ENCODE measurements at regions not wholly inside any gene's neighbourhood (a gene's known extent, or its start where the extent isn't known, plus 50 kb on each side); places are given as distances from the start of the nearest gene placed in this dataset.

DNA sequence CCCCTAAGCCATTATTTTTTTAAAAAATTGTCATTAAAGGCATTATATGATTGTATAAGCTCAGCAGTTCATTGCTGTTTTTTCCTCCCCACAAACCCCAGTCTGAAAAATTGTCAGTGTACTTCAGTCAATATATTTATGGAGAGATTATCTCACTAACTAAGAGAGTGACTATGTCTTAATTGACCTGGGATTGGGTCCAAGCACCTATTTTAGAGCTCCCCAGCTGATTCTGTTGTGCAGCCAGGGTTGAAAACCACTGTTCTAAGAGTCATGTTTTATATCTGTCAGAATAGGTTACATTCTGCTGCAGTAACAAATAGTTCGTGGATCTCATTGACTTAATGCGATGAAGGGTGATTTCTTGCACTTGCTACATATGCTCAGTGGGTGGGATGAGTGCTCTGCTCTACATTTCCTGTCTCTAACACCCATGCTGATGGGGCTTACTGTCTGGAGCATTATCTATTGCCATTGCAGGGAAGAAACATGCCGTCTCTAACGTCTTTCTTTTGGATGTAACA lies 171.2 kb upstream of the MPHOSPH6 start:
- 74 to 81% methylated on average over 4 of the region's 4 CpGs for WGBS, 2 donors
- intact Hi-C loops (cut with DNase I): loop anchor here in 1 of 3 donors (10.0 kb wide), 1 partner anchor 76 kb away; no protein-coding TSS in a partner anchor
- ATAC-seq (no peak), FAIRE-seq (no peak), DNase-seq (no peak)
- no peaks in the 10 kb centered on the region for H3K4me1 ChIP-seq
- H3K36me3 ChIP-seq: no peaks in the 10 kb centered on the region
- H3K27ac ChIP-seq: no peak overlapping the region
- H3K9me3 ChIP-seq: no peaks in the 10 kb centered on the region
- TF ChIP-seq, protein P1, sequence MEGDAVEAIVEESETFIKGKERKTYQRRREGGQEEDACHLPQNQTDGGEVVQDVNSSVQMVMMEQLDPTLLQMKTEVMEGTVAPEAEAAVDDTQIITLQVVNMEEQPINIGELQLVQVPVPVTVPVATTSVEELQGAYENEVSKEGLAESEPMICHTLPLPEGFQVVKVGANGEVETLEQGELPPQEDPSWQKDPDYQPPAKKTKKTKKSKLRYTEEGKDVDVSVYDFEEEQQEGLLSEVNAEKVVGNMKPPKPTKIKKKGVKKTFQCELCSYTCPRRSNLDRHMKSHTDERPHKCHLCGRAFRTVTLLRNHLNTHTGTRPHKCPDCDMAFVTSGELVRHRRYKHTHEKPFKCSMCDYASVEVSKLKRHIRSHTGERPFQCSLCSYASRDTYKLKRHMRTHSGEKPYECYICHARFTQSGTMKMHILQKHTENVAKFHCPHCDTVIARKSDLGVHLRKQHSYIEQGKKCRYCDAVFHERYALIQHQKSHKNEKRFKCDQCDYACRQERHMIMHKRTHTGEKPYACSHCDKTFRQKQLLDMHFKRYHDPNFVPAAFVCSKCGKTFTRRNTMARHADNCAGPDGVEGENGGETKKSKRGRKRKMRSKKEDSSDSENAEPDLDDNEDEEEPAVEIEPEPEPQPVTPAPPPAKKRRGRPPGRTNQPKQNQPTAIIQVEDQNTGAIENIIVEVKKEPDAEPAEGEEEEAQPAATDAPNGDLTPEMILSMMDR (IDR thresholded peaks at IDR 0.05): no peak
- no peak overlapping the region for H3K4me3 ChIP-seq
- H3K27me3 ChIP-seq: no peaks in the 10 kb centered on the region

DNA sequence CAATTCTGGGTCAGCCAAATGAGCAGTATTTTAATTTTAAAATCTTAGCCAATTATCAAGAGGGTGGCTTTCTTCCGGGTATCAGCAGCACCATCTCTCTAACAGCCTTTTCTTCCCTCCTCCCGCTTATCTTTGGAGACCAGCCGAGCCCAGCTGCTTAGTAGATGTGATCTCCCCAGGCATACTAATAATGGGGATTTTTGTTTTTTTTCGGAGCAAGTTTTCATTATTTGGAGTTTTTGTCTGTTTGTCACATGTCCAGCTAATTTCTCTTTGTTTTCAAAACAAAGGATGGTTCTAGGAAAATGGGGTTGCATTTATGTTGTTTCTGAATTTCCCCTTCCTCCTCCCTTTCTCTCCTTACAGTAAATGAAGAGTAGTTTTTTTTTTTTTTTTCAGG lies 170.5 kb upstream of the MPHOSPH6 start:
- H3K9me3 ChIP-seq: no peaks in the 10 kb centered on the region
- H3K4me1 ChIP-seq: no peaks in the 10 kb centered on the region
- TF ChIP-seq, protein P1 (IDR thresholded peaks at IDR 0.05): no peak
- intact Hi-C loops (cut with DNase I): loop anchor here in 1 of 3 donors (10.0 kb wide), 1 partner anchor 76 kb away; no protein-coding TSS in a partner anchor
- H3K27me3 ChIP-seq: no peaks in the 10 kb centered on the region
- ATAC-seq (no peak), DNase-seq (no peak), FAIRE-seq (no peak)
- WGBS, 2 donors: 44 to 59% methylated on average over 4 of the region's 4 CpGs
- H3K4me3 ChIP-seq: no peak overlapping the region
- no peak overlapping the region for H3K27ac ChIP-seq
- H3K36me3 ChIP-seq: no peaks in the 10 kb centered on the region

DNA sequence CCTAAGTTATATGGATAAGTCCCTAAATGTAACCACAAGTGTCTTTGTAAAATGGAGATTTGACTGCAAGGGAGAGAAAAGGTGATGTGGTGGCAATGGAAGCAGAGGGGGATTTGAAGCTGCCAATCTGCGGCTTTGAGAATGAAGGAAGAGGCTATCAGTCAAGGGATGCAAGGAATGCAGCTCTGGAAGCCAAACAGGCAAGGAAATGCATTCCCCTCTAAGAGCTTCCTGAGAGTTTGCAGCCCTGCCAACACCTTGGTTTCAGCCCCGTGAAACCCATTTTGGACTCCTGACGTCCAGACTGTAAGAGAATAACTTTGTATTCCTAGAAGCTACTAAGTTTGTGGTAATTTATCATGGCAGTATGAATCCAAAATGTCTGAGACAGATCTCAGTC lies 167.3 kb upstream of the MPHOSPH6 start:
- intact Hi-C loops (cut with DNase I): no loop called here

DNA sequence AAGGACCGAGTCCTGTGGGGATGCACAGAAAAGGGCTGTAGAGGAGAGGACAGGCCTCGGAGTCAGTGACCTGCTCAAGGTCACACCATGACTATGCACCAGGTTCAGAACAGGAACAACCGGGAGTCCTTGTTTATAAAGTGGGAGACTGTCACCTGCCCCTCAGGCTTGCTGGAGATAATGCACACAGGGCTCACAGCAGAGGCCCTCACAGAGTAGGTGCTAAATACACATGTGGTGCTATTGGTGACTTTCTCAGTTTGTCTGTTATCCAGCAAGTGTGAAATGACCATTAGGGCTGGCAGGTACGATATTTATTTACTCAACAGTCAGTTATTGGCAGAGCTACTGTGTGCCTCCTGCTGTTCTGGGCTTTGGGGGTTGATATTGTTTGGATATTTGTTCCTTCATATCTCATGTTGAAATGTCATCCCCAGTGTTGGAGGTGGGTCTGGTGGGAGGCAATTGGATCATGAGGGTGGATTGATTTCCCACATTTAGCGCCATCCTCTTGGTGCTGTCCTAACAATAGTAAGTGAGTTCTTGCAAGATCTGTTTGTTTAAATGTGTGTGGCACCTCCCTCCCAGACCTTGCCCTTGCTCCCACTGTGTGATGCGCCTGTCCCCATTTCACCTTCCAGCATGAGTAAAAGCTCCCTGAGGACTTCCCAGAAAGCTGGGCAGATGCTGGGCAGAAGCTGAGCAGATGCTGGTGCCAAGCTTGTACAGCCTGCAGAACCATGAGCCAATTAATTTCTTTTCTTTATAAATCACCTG lies 162.1 kb upstream of the MPHOSPH6 start:
- 53 to 56% methylated on average over 6 of the region's 6 CpGs for WGBS, 2 donors
- no peaks in the 10 kb centered on the region for H3K27me3 ChIP-seq
- H3K4me1 ChIP-seq: peaks cover 0 to 3% (median 0%) of the 10 kb centered on the region in 3 donors
- FAIRE-seq (no peak), DNase-seq (no peak), ATAC-seq (peak in 2 of 4 donors; percentile 33 to 48)
- intact Hi-C loops (cut with DNase I): no loop called here
- H3K4me3 ChIP-seq: no peak overlapping the region
- no peaks in the 10 kb centered on the region for H3K9me3 ChIP-seq
- no peaks in the 10 kb centered on the region for H3K36me3 ChIP-seq
- H3K27ac ChIP-seq: no peak overlapping the region
- TF ChIP-seq, protein P1 (IDR thresholded peaks at IDR 0.05): no peak

More for the DNA sequence above, 167.3 kb upstream of the MPHOSPH6 start:
- ATAC-seq: no peak
- no peaks in the 10 kb centered on the region for H3K4me1 ChIP-seq
- H3K4me3 ChIP-seq: no peak overlapping the region
- no peaks in the 10 kb centered on the region for H3K27me3 ChIP-seq
- TF ChIP-seq, protein P1 (IDR thresholded peaks at IDR 0.05): no peak
- no peaks in the 10 kb centered on the region for H3K36me3 ChIP-seq
- no peak for FAIRE-seq
- 58 to 59% methylated on average over 3 of the region's 3 CpGs for WGBS, 2 donors
- no peak overlapping the region for H3K27ac ChIP-seq
- no peaks in the 10 kb centered on the region for H3K9me3 ChIP-seq
- DNase-seq: no peak

DNA sequence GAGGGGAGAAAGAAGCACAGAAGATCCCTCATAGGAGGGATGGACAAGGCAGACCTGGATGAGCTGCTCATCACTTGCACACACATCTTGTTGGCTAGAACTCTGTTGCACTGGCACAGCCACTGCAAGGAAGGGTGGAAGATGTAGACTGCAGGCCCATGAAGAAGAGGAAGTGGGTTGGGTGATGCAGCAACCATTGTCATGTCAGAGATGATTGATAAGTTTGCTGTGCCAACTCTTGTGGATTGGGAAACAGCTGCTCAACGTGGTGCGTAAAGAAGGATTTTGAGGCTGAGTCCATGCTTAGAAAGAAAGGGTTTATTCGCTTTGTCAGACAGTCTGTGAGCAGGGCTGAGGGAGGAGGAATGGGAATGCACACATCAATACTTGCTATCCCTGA lies 161.4 kb upstream of the MPHOSPH6 start:
- no peak for FAIRE-seq
- 83 to 85% methylated on average over 3 of the region's 3 CpGs for WGBS, 2 donors
- intact Hi-C loops (cut with DNase I): no loop called here
- no peak for ATAC-seq
- H3K36me3 ChIP-seq: no peaks in the 10 kb centered on the region
- H3K27ac ChIP-seq: no peak overlapping the region
- H3K27me3 ChIP-seq: no peaks in the 10 kb centered on the region
- H3K9me3 ChIP-seq: no peaks in the 10 kb centered on the region
- TF ChIP-seq, protein P1 (IDR thresholded peaks at IDR 0.05): no peak
- H3K4me1 ChIP-seq: peaks cover 0 to 3% (median 0%) of the 10 kb centered on the region in 3 donors
- no peak overlapping the region for H3K4me3 ChIP-seq
- no peak for DNase-seq
